Esophagus (tissue), 2 donors: ENCODE measurements at regions not wholly inside any gene's neighbourhood (a gene's known extent, or its start where the extent isn't known, plus 50 kb on each side); places are given as distances from the start of the nearest gene placed in this dataset.

Source experiments
- H3K27ac ChIP-seq, 2 donors: one replicate each; pipeline ENCODE4 v1.5.1; 2013; ENCODE audit warnings: low read depth in 2 of 2, mild to moderate bottlenecking in 2 of 2, inconsistent platforms in 1 of 2, low read length in 1 of 2, moderate library complexity in 1 of 2
- H3K27me3 ChIP-seq, 2 donors: one replicate each; pipeline ENCODE4 v1.6.1; 2013; ENCODE audit warnings: low read length in 2 of 2, control low read depth in 1 of 2, mild to moderate bottlenecking in 1 of 2; ENCODE audit not compliant: insufficient read depth in 2 of 2, control insufficient read depth in 1 of 2
- H3K36me3 ChIP-seq, 2 donors: one replicate each; pipeline ENCODE4 v1.6.1; 2013; ENCODE audit warnings: low read length in 1 of 2; ENCODE audit not compliant: control insufficient read depth in 2 of 2, insufficient read depth in 2 of 2
- H3K4me1 ChIP-seq, 2 donors: one replicate each; pipeline ENCODE4 v1.6.1; 2013; ENCODE audit warnings: low read length in 1 of 2; ENCODE audit not compliant: control insufficient read depth in 2 of 2, insufficient read depth in 2 of 2
- H3K4me3 ChIP-seq, 2 donors: one replicate each; pipeline ENCODE4 v1.5.1; 2013; ENCODE audit warnings: low read length in 2 of 2, mild to moderate bottlenecking in 2 of 2, low read depth in 1 of 2, moderate library complexity in 1 of 2
- H3K9me3 ChIP-seq, 2 donors: one replicate each; pipeline ENCODE4 v1.6.1; 2013; ENCODE audit warnings: mild to moderate bottlenecking in 2 of 2, low read depth in 1 of 2, low read length in 1 of 2, moderate library complexity in 1 of 2; ENCODE audit not compliant: control insufficient read depth in 2 of 2, insufficient read depth in 1 of 2
- WGBS, 2 donors: extraction: QIAGEN DNeasy Blood & Tissue Kit; methylation state at CpG; one replicate each; pipeline ENCODE4 v1.1.7; 2013; 5-methylcytosine and 5-hydroxymethylcytosine counted together
- donor health status: healthy with polysubstance abuse.
- donor health status: Bipolar disorder and iron deficiency.

DNA sequence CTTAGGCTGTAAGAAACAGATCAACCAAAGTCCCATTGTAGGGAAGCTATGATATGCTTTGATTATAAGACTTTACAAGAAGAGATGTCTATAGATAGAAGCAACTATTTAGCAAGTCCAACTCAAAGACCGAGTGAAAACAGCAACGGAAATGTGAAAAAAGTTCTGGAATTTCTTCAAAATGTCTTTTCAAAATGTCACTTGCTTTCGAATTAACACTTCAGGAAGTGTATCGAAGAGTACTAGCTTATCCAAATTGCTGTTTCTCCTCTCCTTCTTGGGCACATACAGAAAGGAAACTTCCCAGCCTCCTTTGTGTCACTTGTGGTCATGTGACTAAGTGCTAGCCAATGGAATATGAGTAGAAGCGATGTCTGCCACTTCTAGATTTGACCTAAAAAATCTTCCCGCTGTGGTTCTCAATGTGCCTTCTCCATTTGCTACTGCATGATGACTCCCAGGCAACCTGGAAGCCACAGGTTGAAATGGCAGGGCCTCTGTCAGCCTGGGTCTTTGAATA lies 89.9 kb downstream of the TSEN15 start:
- WGBS, 2 donors, result 88 to 91% methylated on average over 6 of the region's 6 CpGs
- Histone ChIP-seq H3K36me3 (no peaks in the 10 kb centered on the region), H3K27ac (no peak overlapping the region), H3K9me3 (no peaks in the 10 kb centered on the region), H3K4me3 (no peak overlapping the region), H3K4me1 (no peaks in the 10 kb centered on the region), H3K27me3 (no peaks in the 10 kb centered on the region)

GRCh38 chr1:184143449-184143848 lies 91.9 kb downstream of the TSEN15 start:
- H3K36me3 ChIP-seq, result no peaks in the 10 kb centered on the region
- no peaks in the 10 kb centered on the region for H3K9me3 ChIP-seq
- H3K4me1 ChIP-seq, result no peaks in the 10 kb centered on the region
- no peaks in the 10 kb centered on the region for H3K27me3 ChIP-seq
- 61 to 62% methylated on average over 5 of the region's 5 CpGs for whole genome bisulfite sequencing, 2 donors
- peak overlapping the region in 1 of 2 donors; percentile 2 for H3K27ac ChIP-seq
- H3K4me3 ChIP-seq, result no peak overlapping the region

GRCh38 chr1:184145083-184145482 lies 93.6 kb downstream of the TSEN15 start:
- H3K4me3 ChIP-seq, result no peak overlapping the region
- no peaks in the 10 kb centered on the region for H3K27me3 ChIP-seq
- H3K4me1 ChIP-seq, result no peaks in the 10 kb centered on the region
- no peak overlapping the region for H3K27ac ChIP-seq
- no peaks in the 10 kb centered on the region for H3K36me3 ChIP-seq
- no peaks in the 10 kb centered on the region for H3K9me3 ChIP-seq
- WGBS, 2 donors, result 93 to 96% methylated on average over 5 of the region's 5 CpGs

GRCh38 chr1:184146202-184146601 lies 94.7 kb downstream of the TSEN15 start:
- Histone ChIP-seq H3K4me1 (no peaks in the 10 kb centered on the region), H3K27ac (no peak overlapping the region), H3K4me3 (no peak overlapping the region), H3K36me3 (no peaks in the 10 kb centered on the region), H3K27me3 (no peaks in the 10 kb centered on the region), H3K9me3 (no peaks in the 10 kb centered on the region)
- WGBS, 2 donors, result 89 to 93% methylated on average over 4 of the region's 4 CpGs

DNA sequence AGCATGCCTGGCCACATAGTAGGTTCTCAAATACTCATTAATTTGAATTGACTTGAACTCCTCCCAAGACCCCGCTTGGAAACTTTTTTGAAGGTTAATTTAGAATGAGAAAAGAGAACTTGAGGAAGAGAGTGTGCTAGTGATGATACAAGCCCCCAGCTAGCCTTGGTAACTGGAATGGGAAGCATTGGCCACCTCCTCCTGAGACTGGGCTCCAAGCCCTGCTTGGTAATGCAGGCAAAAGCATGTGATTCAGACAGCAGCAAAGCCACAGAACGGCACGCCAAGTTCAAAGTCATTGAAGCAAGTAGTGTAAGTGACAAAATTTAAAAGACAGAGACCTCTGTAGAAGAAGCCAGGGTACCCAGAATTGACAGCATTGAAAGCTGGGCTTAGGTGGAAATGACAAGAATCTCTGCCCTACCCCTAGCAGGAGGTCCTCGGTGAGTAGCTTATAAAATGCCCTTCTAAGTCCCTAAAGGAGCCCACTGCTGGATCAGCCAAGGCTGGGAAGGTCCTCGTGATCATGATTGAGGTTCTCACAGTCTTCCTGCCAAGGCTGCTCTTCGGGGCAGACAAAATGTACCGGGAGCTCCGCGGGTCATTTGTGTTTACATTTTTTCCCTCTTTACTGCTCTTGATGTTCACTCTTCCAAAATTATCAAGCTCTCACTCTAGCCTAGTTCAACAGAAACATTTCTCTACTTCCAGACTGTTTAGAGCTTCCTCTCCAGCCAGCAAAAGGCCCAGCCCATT lies 99.4 kb downstream of the TSEN15 start:
- no peaks in the 10 kb centered on the region for H3K27me3 ChIP-seq
- no peak overlapping the region for H3K4me3 ChIP-seq
- H3K9me3 ChIP-seq, result no peaks in the 10 kb centered on the region
- 62 to 67% methylated on average over 9 of the region's 9 CpGs for WGBS, 2 donors
- no peaks in the 10 kb centered on the region for H3K4me1 ChIP-seq
- no peaks in the 10 kb centered on the region for H3K36me3 ChIP-seq
- peak overlapping the region in 1 of 2 donors; percentile 8 for H3K27ac ChIP-seq

GRCh38 chr1:184152434-184152898 lies 100.9 kb downstream of the TSEN15 start:
- H3K9me3 ChIP-seq, result no peaks in the 10 kb centered on the region
- 29 to 34% methylated on average over 10 of the region's 10 CpGs for WGBS, 2 donors
- no peaks in the 10 kb centered on the region for H3K4me1 ChIP-seq
- no peaks in the 10 kb centered on the region for H3K27me3 ChIP-seq
- H3K36me3 ChIP-seq, result no peaks in the 10 kb centered on the region
- no peak overlapping the region for H3K4me3 ChIP-seq
- peak overlapping the region; percentile 37 to 45 for H3K27ac ChIP-seq

GRCh38 chr1:184152974-184153373 lies 101.4 kb downstream of the TSEN15 start:
- Histone ChIP-seq H3K9me3 (no peaks in the 10 kb centered on the region), H3K4me3 (peak overlapping the region in 1 of 2 donors; percentile 2), H3K27me3 (no peaks in the 10 kb centered on the region), H3K4me1 (no peaks in the 10 kb centered on the region), H3K36me3 (no peaks in the 10 kb centered on the region), H3K27ac (peak overlapping the region; percentile 17 to 45)
- 44 to 51% methylated on average over 11 of the region's 11 CpGs for WGBS, 2 donors

- Histone ChIP-seq H3K27me3 (no peaks in the 10 kb centered on the region), H3K27ac (no peak overlapping the region), H3K9me3 (no peaks in the 10 kb centered on the region), H3K4me1 (no peaks in the 10 kb centered on the region), H3K4me3 (no peak overlapping the region), H3K36me3 (no peaks in the 10 kb centered on the region)
- WGBS, 2 donors, result 76 to 80% methylated on average over 4 of the region's 4 CpGs
Observed at GRCh38 chr1:184153731-184154130, 102.2 kb downstream of the TSEN15 start.

GRCh38 chr1:184156521-184157393 lies 105.2 kb downstream of the TSEN15 start:
- H3K36me3 ChIP-seq, result no peaks in the 10 kb centered on the region
- 62 to 65% methylated on average over 5 of the region's 5 CpGs for WGBS, 2 donors
- no peaks in the 10 kb centered on the region for H3K4me1 ChIP-seq
- no peak overlapping the region for H3K27ac ChIP-seq
- H3K4me3 ChIP-seq, result no peak overlapping the region
- H3K9me3 ChIP-seq, result no peaks in the 10 kb centered on the region
- H3K27me3 ChIP-seq, result no peaks in the 10 kb centered on the region
